NCI-H1694 (cell line): ENCODE measurements at regions not wholly inside any gene's neighbourhood (a gene's known extent, or its start where the extent isn't known, plus 50 kb on each side); places are given as distances from the start of the nearest gene placed in this dataset.

Source experiments
- DNase-seq: peaks from one replicate; lab custom pipeline; 2025; lab: John Stamatoyannopoulos, UW

DNA sequence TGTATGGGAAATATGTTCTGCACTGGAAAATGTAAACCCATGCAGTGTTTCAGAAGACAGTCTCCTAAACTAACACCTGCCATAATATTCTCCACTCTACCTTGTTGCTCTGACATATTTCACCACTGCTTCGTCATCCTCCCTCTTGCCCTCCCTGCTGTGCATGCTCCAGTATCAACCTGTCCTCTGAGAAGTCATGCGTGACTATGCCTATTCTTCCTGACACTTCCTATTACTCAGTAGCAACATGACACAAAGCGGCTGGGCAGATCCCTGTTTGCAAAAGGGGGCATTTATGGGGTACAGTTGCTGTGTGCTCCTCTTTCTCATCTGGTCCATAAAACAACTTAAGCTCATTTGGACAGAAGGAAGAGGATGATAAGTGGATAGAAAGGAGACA lies 805.6 kb upstream of the EEF2KMT start:
- no peak for DNase-seq

DNA sequence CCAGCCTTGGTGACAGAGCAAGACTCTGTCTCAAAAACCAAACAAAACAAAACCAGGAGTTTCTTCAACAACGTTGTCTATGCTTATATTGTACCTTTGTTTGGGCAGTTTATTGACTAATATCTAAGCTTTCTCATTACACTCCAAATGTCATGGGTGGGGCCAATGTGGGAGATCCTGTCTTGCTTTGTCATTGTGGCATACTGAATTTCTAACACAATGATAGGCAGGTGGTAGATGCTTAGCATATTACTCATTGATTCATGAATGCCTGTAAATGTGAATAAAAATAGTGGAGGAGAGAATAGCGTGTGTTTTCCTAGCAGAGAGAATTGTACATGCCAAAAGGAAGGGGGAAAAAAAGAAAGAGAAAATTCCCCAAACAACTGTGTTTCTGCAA lies 802.5 kb upstream of the EEF2KMT start:
- DNase-seq: no peak

DNA sequence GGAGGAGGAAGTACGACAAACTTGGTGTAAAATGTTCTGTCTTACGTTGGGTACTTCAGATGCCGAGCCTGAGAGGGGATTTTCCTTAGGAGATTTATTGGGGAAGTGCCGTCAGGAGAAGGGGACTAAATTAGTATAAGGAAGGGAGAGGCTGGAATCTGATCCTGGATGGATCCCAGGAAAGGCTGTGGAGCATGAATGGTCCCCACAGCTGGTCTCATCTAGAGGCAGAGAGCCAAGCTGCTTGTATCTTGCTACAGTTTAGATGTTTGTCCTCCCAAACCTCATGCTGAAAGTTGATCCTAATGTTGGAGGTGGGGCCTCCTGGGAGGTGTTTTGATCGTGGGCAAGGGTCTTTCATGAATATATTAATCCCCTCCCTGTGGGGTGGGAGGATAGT lies 798.4 kb upstream of the EEF2KMT start:
- no peak for DNase-seq

DNA sequence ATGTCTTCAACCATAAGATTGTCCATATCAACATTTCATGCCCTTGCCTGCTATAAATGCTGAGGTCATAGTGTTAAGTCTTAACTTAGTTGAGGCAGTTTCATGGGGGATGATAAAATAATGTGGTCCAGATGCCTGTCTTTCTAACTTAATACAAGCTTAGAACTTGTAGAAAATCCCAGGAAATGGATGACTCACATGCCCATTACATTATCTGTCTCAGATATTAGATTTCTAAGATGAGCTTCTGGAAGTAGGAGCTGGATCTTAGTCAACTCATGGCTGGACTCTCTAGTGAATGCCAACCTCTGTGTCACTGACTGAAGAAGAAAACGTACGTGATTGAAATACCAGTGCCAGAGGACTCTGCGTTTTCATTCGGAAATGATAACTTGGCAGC lies 797.5 kb upstream of the EEF2KMT start:
- DNase-seq: no peak

DNA sequence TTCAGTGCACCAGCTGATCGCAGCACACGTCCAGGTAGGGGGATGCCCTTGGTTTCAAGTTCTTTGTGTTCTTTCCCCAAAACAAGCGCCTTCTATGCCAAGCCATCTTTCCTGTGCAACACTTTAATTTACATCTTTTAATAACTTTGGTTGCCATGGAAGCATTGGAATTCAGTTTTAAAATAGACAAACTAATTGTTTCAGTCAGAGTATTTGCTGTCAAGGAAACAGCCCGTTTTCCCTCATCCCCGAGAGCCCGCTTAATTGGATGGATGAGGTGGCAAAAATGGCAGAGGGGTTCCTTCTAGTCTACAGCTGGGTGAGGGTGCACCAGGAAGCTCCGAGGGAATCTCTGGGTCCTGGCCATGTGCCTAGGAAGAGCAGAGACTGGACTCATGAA lies 793.7 kb upstream of the EEF2KMT start:
- no peak for DNase-seq

DNA sequence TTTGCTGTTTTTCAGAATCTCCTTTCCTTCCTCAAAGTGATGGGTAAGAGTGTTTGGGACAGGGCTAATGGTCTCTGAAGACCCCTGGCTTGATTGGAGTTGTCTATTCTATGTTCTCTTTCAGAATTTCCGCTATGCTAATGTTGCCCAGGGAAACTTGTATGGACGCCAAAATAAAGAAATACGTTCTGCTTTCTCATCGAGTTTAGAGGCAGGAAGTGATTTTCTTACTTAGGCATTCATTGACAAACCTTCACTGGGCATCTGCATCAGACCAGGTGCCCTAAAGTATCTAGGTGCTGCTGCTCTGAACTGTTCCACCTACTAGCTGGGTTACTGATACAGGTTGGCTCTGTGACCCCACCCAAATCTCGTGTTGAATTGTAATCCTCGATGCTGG lies 787.9 kb upstream of the EEF2KMT start:
- no peak for DNase-seq

DNA sequence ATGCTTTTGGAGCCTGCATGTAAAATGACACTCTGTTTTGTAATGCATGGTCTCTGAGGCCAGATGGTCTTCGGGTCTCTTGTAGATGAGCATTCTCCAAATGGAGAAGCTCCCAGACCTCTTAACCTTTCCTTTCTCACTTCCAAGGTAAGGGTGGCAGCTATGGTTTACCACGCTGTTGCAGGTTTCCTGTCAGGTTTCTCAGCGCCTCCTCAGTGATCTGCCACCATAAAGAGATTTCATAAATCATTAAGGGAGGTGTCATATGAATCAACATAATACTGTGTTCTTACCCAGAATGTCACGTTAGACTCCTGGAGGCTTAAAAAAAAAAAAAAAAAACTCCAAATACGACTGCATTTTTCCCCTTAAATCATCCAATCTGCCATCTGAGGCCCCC lies 787.4 kb upstream of the EEF2KMT start:
- DNase-seq: no peak

DNA sequence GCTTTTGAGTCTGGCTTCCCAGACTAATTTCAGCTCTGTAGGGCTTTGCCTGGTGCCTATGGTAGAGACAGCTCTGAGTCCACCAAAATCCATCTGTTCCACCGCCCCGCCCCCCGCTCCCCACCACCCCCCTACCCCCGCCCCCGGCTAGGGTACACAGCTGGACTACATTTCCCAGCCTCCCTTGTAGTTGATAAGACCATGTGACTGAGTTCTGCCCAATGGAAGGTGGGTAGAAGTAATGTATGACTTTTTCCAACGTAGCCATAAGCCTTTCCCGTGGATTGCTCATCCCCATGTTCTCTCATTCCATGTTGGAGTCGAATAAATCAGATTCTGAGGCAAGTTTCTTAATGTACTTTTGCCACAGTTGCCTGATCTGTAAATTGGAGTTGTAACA lies 786.7 kb upstream of the EEF2KMT start:
- DNase-seq: no peak

DNA sequence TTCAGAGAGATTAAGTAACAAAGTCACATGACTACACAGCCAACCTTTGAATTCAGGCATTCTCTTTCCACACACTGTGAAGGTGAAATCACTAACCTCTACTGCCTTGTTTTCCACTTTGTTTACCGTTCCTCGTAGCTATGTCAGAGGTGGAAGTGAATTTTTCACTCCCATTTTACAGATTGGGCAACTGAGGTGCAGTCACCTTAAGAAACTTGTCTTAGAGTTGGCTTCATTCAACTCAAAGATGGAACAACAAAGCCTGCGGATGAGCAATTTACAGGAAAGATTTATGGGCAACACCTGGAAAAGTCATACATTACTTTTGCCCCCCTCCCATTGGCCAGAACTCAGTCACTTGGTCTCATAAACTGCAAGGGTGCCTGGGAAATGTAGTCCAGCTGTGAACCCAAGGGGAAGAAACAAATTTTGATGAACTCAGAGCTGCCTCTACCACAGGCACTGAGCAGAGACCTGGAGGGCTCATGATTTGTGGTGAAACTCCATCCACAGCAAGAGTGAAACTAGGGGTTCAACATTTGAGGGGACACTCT lies 784.6 kb upstream of the EEF2KMT start:
- no peak for DNase-seq

DNA sequence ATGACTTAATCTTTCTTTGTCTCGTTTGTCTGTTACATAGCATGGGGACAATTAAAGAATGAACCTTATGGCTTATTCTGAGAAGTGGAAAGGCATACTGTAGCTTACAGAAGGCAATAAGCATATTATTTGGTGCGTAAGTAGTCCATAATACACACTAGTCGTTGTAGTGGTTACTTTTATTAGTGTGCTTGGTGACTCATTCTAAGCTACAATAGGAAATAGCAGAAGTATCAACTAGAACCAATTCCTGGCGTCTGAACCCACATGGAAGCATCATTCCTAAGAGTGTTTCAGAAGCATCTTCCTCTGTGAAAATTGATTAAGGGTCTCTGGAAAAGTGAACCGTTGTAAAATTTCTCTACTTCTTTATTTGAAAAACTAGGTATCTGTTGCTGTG lies 777.8 kb upstream of the EEF2KMT start:
- DNase-seq: no peak

DNA sequence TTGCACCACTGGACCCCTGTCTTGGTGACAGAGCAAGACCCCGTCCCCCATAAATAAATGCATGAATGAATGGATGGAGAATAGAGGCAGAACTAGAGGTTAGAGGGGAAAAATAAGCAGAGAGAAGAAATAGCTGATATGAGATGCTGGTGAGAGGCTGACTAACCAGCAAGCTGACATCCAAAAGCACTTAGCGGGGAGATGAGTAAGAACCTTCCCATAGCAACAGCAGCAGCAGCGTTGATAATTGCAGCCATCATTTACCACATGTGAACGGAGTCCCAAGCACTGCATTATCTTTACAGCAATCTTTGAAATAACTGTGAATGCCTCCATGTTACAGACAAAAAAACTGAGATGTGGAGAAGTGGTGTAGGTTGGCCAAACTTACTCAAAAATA lies 777.3 kb upstream of the EEF2KMT start:
- DNase-seq: no peak

DNA sequence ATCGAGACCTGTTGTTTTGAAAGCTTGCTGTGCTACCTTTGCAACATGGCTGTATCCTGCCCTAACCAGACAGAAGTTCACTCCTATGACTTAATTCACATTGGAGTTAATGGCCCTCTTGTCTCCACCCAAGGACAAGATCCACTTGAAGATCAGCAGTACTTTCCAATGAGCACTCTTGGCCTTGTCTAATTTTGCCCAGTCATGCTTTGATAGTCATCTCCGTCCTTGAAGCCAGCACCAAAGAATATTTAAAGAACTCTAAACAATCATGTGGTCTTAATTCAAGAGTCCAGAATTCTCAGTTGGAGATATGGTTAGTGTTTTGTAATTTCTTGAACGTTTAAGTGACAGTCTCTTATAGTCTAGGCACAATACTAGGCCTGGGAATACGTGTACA lies 775.6 kb upstream of the EEF2KMT start:
- no peak for DNase-seq

DNA sequence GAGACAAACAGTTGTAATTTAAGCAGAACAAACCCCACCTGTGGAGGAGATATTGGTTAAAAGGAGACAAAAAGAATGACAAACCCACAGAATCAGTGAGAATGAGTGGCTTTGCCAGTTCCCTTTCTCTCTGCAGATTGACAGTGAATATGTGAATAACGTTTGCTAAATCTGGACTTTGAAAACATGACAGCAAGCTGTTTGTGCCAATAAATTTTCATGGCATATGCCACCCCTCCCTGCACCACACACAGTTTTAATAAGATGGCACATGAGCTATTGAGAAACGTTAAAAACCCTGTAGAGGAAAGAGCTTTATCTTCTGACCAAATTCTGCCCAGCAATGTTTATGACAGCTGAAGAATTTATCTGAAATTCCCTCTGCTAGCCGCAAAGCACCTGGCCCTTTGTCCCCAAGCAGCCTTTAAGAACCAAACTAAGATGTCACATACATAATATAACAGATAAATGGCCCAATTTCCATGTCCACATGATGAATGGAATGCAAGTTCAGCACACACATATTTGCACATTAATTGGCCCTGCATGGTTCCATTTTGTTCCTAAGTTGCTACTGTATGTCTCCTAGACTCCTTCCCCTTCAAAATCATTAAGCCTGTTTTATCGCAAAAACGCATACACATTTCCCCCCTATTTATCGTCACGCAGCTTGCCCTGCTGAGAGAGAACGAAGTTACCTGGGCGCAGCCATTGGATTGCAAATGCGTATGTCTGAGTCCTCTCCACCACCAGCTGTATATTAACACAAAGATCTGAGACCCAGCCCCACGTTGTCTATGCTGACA lies 773.5 kb upstream of the EEF2KMT start:
- DNase-seq: no peak

DNA sequence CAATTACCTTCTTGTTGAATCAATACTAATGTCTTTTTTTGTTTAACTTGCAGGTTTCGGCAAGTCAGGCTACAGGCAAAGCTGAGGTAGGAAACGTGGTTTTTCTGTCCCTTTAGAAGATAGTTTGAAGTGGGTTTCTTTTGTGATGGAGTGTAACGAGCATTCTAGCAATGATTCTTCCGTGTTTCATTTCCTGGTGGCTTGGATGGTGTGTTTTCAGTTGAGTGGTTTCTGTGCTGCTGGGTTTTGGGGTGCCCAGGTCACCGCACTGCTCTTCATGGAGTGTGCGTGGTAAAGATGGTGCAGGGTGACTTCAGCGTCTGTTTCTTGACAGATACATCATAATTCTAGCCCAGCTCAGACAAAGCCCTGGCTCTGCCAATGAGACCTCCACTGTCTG lies 769.7 kb upstream of the EEF2KMT start:
- no peak for DNase-seq

DNA sequence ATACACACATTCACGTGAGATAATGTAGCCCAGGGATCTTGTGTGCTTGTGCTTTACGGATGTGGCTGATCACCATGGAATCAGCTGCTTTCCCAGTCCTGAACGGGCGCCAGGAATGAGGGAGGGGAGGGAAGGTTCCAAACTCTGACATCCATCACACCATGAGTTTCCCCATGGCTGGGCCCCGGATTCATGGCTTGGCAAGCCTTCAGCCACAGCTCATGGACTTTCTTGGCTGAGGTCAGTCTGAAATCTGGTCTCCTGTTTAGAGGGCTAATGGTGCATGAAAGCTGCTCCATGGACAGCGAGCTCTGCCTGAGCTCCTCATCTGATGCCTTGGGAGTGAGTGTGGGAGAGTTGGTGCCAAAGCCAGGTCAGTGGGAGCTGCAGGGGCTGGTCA lies 767.6 kb upstream of the EEF2KMT start:
- no peak for DNase-seq

DNA sequence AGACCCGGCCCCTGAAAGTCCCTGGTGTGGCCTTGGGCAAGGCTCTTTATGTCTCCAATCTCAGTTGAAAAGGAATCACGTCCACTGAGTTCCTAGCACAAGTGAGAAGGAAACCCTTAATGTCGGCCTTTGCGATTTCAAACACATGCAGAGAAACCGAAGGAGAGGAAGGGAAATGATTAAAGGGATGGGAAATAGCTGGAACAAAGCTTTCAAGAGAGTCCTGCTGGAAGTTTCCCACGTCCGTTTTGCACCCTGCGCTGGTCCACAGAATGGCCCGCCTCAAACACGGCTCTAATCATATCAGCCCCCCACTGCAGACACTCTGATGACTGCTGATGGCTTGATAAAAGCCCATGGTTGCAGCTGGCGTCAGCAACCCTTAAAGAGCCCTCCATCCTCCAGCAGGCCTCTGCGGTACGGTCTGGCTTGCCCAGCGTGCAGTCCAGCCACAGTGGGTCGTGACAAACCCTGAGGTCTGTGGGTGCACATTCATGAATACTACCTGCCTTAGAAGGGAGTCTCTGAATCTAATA lies 765.5 kb upstream of the EEF2KMT start:
- DNase-seq: no peak

DNA sequence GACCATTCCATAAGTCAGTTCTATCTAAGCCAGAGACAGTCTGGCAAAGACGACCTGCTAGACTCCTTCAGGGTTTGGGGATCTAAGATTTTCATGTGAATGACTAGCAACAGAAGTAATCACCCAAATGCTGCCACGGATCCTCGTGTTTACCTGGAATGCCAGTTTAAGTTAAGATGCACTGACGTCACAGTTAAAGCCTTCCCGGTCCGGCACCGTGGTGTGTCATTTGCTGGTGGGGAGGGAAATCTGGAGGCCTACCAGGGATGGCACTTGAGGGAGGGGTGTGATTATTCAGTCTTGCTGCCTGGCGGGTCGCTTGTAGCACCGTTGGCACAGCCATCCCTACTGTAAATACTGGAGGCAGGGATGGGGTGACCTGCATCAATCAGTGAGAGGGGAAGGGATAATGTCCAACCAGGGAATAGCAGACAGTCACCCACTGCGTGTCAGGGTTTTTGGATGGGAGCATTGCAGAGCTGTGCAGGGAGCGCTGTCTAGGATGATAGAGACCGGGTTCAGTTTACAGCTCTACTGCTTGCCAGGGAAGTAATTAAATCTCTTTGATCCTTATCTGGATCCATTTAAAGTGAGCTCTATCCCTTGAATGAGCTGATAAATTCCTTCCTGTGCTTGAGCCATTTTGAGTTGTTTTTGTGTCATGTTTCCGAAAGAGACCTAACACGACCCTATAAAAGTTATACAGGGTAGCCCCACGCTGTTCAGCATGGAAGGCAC lies 764.7 kb upstream of the EEF2KMT start:
- no peak for DNase-seq

DNA sequence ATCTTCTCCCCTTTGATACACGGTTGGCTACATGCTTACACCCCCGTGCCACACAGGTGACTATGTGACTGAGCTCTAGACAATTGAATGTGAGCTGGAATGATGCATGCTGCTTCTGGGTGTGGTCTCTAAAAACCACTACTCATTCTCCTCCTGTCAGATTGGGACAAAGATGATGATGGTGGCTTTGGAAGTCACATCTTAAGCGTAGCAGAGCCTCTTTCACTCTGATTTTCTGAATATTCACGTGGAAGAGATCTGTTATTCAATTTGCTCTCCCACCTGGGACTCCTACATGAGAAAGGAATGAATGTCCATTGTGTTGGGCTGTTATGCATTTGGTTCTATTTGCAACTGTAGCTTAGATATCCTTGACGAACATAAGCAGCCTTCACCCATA lies 763.6 kb upstream of the EEF2KMT start:
- DNase-seq: no peak

DNA sequence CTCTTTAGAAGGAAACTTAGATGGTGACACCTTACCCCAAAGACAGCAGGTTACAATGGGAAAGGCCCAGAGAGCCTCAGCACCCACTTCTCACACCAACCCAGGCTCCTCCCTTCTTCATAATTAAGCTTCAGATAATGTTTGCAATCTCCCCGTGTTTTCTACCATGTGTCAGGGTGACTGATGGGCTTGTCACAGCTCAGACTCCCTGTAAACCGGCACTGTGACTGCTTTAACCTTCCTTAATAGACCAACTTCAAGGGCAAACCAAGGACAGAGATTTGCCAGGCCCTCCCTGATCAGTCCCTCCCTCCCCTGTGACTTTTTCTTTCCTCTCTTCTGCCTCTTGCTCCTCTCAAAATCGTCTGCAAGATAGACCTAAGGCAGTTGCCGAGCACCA lies 760.6 kb upstream of the EEF2KMT start:
- DNase-seq: no peak

DNA sequence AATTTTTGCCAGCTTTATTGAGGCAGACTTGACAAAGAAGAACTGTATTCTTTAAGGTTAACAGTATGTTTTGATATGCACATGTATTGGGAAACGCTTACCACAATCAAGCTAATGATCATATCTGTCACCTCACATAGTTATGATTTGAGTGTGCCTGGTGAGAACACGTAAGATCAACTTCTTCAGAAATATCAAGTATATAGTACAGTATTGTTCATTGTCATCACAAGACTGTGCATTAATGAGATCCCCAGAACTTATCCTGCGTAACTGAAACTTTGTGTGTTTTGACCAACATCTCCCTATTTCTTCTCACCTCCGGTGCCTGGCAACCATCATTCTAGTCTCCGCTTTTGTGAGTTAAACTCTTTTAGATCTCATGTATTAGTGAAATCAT lies 756.4 kb upstream of the EEF2KMT start:
- DNase-seq: no peak

DNA sequence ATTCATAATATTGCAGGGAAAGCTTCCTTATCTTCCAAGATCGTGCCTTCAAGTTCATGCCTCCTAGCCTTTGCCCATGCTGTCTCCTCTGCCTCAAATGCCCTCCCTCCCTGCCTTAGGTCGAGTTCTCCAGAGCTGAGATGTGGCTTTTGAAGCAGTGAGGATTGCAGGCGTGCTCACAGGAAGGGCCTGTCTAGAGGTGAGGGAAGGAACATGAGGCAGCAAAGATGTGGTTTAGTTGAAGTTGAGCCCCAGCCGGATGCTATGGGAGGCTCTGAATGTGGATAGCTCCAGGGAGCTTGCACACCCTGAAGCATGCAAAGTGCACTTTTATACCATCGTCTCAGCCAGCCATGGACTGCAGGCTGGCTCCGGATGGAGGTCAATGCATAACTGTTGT lies 754.6 kb upstream of the EEF2KMT start:
- no peak for DNase-seq

DNA sequence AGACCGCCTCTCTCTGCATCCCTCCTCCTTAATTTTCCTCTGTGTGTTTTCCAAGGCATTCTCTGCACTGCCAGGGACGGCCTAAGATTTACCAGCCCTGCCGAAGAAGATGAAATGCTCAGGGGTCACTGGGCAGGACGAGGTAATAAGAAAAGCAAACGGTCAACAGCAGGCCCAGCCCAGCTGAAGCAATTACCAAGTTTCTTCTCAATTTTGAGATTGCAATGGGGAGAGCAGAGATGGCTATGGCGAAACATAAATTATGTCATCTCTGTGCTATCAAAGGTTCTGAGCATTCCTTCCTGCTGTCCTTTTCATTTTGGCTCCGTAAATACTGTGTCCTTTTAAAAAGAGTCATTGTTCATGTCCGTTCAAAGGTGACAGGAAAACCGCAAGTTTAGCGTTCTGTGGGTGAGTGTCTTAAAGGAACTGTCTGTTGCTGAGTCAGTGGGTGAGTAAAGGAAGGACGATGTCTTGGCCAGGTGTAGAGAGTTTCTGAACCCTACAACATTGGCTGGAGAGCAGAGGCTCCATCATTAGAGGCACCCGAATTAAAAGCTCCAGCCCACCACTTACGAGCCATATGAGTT lies 753.9 kb upstream of the EEF2KMT start:
- DNase-seq: no peak
